Right lobe of liver (tissue), 4 donors: ENCODE measurements at regions not wholly inside any gene's neighbourhood (a gene's known extent, or its start where the extent isn't known, plus 50 kb on each side); places are given as distances from the start of the nearest gene placed in this dataset.

Experiments used
- CTCF ChIP-seq, 4 donors: fragments of 200-600 bp in 3 of 4; fragments of 450-650 bp in 1 of 4; IDR thresholded peaks; one replicate each; pipeline versions ENCODE4 v1.5.1 to v1.8.0; 2016 to 2022; ENCODE audit warnings: antibody characterized with exemption in 4 of 4, mild to moderate bottlenecking in 2 of 4
- POLR2A ChIP-seq: fragments of 450-650 bp; IDR thresholded peaks from one replicate; pipeline ENCODE4 v1.6.1; 2017; ENCODE audit warnings: antibody characterized with exemption, mild to moderate bottlenecking
- donor health status: DM: no; HTN: no; CAD: no.
- donor health status: DM: no; HTN: no; CAD: no.
- donor health status: DM: no; HTN: yes; CAD: no.

DNA sequence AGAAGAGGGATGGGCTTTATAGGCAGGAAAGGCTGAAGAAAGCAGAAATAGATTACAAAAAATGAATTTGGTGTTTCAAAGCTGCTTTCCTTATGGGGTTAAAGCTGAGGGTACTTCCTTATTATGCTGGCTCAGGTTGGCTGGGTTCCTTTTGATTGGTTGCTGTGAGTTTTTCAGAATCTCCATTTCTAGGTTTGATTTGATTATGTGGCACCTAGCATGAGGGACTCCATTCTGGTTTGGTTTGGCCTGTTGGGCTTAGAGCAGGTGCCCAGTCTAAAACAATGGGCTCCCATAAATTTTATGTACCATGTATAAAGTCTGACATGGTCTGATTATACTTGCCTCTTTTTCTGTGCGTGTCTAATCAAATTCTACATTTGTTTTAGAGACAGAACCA, 362.7 kb downstream of the CXCL12 start:
- no peak for TF ChIP-seq CTCF (IDR thresholded peaks at IDR 0.05)
- no peak for TF ChIP-seq POLR2A
